ENCODE measurements at regions not wholly inside any gene's neighbourhood (a gene's known extent, or its start where the extent isn't known, plus 50 kb on each side); places are given as distances from the start of the nearest gene placed in this dataset.

DNA sequence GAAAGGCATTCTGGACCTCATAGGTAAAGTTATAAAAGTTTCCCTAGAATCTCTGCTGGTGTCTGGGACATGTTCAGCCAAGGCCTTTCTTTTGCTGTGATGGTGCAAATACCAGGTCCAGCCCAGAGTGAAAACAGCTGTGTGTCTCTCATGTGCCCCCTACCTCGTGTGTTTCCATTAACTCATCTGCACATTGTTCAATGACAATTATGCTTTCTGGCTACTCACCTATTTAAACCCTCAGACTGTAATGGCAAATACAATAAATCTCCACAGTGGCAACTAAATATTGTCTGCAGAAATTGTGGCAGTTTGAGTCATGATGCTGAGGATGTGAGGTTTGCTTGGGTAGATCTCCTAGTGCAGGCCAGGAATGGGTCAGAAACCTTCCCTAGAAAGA is 53.1 kb upstream of the GALNT15 start:
- TF ChIP-seq, protein P1, sequence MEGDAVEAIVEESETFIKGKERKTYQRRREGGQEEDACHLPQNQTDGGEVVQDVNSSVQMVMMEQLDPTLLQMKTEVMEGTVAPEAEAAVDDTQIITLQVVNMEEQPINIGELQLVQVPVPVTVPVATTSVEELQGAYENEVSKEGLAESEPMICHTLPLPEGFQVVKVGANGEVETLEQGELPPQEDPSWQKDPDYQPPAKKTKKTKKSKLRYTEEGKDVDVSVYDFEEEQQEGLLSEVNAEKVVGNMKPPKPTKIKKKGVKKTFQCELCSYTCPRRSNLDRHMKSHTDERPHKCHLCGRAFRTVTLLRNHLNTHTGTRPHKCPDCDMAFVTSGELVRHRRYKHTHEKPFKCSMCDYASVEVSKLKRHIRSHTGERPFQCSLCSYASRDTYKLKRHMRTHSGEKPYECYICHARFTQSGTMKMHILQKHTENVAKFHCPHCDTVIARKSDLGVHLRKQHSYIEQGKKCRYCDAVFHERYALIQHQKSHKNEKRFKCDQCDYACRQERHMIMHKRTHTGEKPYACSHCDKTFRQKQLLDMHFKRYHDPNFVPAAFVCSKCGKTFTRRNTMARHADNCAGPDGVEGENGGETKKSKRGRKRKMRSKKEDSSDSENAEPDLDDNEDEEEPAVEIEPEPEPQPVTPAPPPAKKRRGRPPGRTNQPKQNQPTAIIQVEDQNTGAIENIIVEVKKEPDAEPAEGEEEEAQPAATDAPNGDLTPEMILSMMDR (IDR thresholded peaks at IDR 0.05; ENCODE audit: extremely low read depth in 1 of 2, insufficient read depth in 1 of 2, low read depth in 1 of 2, low read length in 2 of 2), result no peak
- TF ChIP-seq POLR2A (IDR thresholded peaks at IDR 0.05; ENCODE audit: low read depth, low read length) (no peak), EZH2 (IDR thresholded peaks at IDR 0.05; ENCODE audit: borderline replicate concordance, low read depth, low read length, severe bottlenecking) (no peak), MAX (IDR thresholded peaks at IDR 0.05; ENCODE audit: insufficient read depth, insufficient read length) (no peak)

Data from endothelial cell of umbilical vein (primary cell).